ENCODE measurements at regions not wholly inside any gene's neighbourhood (a gene's known extent, or its start where the extent isn't known, plus 50 kb on each side); places are given as distances from the start of the nearest gene placed in this dataset.

DNA sequence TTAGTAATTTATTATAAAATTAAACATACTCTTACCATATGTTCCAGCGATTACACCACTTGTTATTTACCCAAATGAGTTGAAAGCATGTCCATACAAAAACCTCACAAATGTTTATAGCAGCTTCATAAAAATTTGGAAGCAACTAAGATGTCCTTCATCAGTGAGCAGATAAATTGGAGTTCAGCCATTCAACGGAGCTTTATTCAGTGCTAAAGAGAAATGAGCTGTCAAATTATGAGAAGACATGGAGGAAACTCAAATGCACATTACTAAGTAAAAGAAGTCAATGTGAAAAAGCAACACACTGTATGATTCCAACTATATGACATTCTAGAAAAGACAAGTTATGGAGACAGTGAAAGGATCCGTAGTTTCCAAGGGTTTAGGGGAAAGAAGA, 606.7 kb upstream of the TMPRSS15 start:
- no peak for TF ChIP-seq ZFX (IDR thresholded peaks at IDR 0.05)
- TF ChIP-seq, protein P1, sequence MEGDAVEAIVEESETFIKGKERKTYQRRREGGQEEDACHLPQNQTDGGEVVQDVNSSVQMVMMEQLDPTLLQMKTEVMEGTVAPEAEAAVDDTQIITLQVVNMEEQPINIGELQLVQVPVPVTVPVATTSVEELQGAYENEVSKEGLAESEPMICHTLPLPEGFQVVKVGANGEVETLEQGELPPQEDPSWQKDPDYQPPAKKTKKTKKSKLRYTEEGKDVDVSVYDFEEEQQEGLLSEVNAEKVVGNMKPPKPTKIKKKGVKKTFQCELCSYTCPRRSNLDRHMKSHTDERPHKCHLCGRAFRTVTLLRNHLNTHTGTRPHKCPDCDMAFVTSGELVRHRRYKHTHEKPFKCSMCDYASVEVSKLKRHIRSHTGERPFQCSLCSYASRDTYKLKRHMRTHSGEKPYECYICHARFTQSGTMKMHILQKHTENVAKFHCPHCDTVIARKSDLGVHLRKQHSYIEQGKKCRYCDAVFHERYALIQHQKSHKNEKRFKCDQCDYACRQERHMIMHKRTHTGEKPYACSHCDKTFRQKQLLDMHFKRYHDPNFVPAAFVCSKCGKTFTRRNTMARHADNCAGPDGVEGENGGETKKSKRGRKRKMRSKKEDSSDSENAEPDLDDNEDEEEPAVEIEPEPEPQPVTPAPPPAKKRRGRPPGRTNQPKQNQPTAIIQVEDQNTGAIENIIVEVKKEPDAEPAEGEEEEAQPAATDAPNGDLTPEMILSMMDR (conservative IDR thresholded peaks at IDR 0.05): no peak
- H3K27ac ChIP-seq: no peak overlapping the region

DNA sequence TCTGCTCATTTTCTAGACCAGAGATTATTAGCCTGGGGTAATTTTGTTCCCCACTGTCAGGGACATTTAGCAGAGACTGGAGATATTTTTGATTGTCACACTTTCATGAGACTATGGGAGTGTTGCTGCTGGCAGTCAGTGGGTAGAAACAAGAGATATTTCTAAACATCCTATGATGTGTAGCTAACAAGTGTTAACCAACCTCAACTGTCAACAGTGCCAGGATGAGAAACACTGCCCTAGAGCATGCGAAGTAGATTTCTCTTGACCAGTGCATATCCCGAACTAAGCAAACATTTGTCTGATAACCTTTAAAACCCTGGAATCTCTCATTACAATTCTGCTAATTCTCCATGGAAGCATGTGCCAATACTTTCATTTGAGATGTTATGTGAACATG, 607.4 kb upstream of the TMPRSS15 start:
- H3K27ac ChIP-seq: no peak overlapping the region
- no peak for TF ChIP-seq ZFX (IDR thresholded peaks at IDR 0.05)
- TF ChIP-seq, protein P1 (conservative IDR thresholded peaks at IDR 0.05): no peak

DNA sequence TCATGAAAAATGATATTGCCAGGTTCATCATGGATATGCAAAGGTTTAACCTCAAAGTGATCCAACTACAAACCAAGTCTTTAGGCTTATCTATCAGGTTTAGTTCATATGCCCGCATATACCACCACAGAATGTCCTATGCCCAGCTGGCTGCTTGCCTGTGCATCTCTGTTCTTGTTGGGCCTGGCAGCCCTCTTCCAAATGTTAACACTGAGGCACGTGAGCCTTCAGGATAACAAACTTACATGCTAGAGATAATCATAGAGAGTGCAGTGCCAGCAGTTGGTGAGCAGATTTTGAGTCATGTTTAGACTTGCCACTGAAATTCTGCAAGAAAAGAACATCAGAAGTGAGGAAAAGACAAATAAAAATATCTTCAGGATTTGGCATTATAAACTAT, 607.9 kb upstream of the TMPRSS15 start:
- TF ChIP-seq, protein P1 (conservative IDR thresholded peaks at IDR 0.05): no peak
- H3K27ac ChIP-seq: no peak overlapping the region

DNA sequence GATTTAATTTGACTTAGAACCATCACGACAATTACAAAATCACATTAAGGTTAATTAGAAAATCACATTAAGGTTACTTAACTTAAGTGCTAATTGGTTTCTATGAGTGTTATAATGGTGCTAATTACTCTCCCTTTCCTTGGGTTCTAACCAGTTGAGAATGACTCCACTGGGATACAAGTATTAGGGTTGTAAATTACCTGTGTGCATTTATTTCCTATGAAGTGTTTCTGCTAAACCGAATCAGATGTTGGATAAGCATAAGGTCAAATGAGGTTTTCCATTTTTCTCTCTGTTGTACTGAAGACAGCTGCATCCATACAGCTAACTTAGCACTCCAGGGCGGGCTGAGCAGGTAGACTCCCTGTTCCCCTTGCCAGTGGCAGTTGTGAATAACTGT, 610.3 kb upstream of the TMPRSS15 start:
- H3K27ac ChIP-seq: no peak overlapping the region
- TF ChIP-seq, protein P1 (conservative IDR thresholded peaks at IDR 0.05): no peak

DNA sequence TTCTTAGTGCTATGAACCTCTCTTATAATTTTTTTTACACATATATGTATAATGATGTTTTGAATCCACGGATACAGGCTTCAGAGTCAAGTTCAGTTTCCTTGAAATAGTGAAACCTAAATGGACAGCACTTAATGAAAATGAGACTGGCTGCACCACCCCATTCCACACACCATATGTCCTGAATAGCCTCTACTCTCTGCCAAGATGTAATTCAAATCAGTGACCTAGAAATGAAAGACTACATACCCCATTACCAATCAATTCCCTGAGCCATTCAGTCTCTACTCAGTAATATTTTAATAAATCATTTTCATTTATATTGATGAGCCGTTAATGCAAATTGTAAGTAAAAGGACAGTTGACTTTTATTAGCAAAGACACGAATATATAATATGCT, 614.9 kb upstream of the TMPRSS15 start:
- TF ChIP-seq, protein P1 (conservative IDR thresholded peaks at IDR 0.05): no peak
- no peak for TF ChIP-seq ZFX (IDR thresholded peaks at IDR 0.05)
- no peak overlapping the region for H3K27ac ChIP-seq

DNA sequence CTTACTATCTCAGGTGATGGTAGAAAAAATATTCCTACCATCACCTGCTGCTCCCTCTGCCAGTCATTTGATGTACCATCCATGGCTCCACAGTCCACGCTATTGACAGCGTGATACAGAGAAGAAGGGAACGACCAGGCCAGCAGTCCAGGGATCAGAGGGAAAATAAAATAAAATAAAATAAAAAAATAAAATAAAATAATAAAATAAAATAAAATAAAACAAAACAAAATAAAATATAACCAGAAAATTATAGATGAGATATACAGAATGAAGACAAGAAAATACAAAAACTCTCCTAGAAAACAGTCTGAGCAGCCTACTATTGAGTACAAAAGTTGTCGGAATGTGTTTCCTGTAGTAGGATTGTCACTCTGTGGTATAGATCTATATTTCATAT, 619.4 kb upstream of the TMPRSS15 start:
- TF ChIP-seq ZFX (IDR thresholded peaks at IDR 0.05): no peak
- no peak overlapping the region for H3K27ac ChIP-seq

DNA sequence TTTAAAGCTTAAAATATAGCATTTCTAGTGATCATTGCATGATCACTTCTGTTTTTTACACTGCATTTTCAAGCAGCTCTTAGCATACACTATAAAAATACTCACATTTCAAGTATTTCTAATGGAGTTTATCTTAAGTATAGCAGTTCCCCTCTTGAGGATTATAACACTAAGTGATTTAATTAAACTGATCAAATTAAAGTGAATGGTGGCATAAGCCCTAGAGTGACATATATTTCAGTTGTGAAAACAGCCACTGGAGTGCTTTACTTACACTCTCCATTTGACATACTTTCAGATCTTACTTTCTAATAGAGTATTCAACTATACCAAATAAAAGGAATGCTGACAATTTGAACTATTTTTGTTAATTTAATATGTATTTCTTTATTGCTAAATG, 623.3 kb upstream of the TMPRSS15 start:
- TF ChIP-seq, protein P1 (conservative IDR thresholded peaks at IDR 0.05): no peak
- no peak for TF ChIP-seq ZFX (IDR thresholded peaks at IDR 0.05)
- H3K27ac ChIP-seq: no peak overlapping the region

DNA sequence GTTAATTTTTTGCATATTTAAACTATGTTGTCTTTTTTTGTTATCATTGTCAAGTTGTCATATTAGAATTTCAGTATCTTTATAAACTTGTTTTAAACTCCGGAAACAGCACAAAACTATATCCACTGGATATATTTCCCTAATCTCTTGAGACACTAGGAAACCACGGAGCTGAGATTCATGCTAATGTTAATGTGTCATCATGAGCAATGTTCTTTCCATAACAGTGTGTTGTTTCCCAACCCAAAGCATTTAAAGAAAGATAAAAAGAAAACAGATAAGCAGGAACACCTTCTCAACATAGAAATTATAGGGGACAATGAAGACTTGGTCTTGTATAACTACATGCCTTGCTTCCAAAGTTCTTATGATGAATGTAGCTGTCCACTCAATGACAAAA, 626.2 kb upstream of the TMPRSS15 start:
- TF ChIP-seq ZFX (IDR thresholded peaks at IDR 0.05): no peak
- TF ChIP-seq, protein P1 (conservative IDR thresholded peaks at IDR 0.05): no peak
- H3K27ac ChIP-seq: no peak overlapping the region
